ENCODE measurements at regions not wholly inside any gene's neighbourhood (a gene's known extent, or its start where the extent isn't known, plus 50 kb on each side); places are given as distances from the start of the nearest gene placed in this dataset.
"Not testable (repeated sequence)": the region's sequence is repeated elsewhere in the genome, so short reads cannot be mapped to it uniquely, and the experiment has no call there.

GRCh38 chr1:159641221-159641620, 53.6 kb downstream of the APCS start:
- no peak overlapping the region for H3K27ac Mint-ChIP-seq
- H3K4me1 Mint-ChIP-seq = peaks cover under 1% of the 10 kb centered on the region
- H3K4me3 Mint-ChIP-seq = no peak overlapping the region
- H3K36me3 Mint-ChIP-seq = no peaks in the 10 kb centered on the region
- H3K27me3 Mint-ChIP-seq = peaks cover 37% of the 10 kb centered on the region
- peaks cover 10% of the 10 kb centered on the region for H3K9me3 Mint-ChIP-seq
- no peak for ATAC-seq

DNA sequence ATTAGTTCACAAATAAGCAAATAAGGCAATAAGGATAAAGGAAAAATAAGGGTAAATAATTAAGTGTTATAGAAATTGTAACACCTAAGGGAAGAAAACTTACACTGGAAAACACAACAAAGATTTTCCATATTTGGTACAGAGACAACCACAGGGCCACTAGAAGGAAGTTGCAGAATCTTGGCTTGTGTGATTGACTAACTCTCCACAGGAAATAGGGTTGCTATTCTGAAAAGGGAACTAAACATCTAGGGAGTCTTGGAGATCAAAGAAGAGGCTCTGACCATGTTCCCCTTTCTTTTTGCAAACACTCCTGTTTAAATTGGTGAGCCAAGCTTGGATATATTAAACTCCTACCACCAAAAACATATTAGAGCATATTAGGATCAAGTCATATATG, 59.1 kb downstream of the APCS start:
- Mint-ChIP-seq H3K27ac (no peak overlapping the region), H3K4me3 (no peak overlapping the region)
- ATAC-seq = no peak

DNA sequence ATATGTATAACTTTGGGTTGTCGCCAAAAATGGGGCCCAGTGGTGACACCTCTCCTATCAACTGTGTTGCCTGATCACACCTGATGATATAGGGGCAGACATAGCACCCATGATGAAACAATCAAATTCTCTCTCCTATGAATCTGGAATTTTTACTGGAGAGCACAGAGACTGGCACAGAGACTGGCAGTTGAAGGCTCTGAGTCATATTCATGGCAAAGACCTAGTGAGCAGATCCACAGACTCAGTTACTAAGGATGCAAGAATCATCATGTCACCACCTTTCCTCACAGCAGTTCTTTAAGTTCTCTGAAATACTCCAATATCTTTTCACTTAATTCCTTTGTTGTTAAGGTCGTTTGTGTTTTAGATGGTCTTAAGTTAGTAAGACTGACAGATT, 60.0 kb downstream of the APCS start:
- Mint-ChIP-seq H3K27me3 (peaks cover 42% of the 10 kb centered on the region), H3K4me1 (peaks cover 9% of the 10 kb centered on the region), H3K27ac (no peak overlapping the region), H3K9me3 (peaks cover 10% of the 10 kb centered on the region), H3K36me3 (no peaks in the 10 kb centered on the region), H3K4me3 (no peak overlapping the region)
- ATAC-seq = no peak

More for the DNA sequence above, 59.1 kb downstream of the APCS start:
- no peaks in the 10 kb centered on the region for H3K36me3 Mint-ChIP-seq
- H3K9me3 Mint-ChIP-seq = peaks cover 10% of the 10 kb centered on the region
- H3K4me1 Mint-ChIP-seq = peaks cover 9% of the 10 kb centered on the region
- peaks cover 51% of the 10 kb centered on the region for H3K27me3 Mint-ChIP-seq

DNA sequence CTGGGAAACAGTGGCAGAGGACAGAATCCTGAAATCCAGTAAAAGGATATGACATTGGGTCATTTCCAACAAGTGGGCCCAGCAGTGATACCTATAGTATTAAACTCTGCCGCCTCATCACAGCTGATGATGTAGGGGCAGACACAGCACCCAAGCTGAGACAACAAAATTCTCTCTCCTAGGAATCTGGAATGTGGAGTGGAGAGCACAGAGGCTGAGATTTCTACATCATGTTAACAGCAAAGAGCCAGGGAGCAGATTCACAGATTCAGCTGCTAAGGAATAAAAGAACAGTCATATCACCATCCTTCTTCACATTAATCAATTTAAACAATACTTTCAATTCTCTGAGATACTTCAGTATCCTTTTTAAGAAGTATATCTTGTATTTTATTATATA, 61.9 kb downstream of the CRP start:
- ATAC-seq = no peak
- Mint-ChIP-seq H3K27me3 (peaks cover 20% of the 10 kb centered on the region), H3K9me3 (no peaks in the 10 kb centered on the region), H3K36me3 (no peaks in the 10 kb centered on the region), H3K4me1 (no peaks in the 10 kb centered on the region), H3K27ac (no peak overlapping the region), H3K4me3 (no peak overlapping the region)

- Mint-ChIP-seq H3K4me3 (no peak overlapping the region), H3K36me3 (no peaks in the 10 kb centered on the region)
- ATAC-seq = no peak
These were observed 61.2 kb downstream of the CRP start for GRCh38 chr1:159653201-159653600.

GRCh38 chr1:159657477-159657876, 56.9 kb downstream of the CRP start:
- H3K4me1 Mint-ChIP-seq, ATAC-seq, H3K4me3 Mint-ChIP-seq, H3K36me3 Mint-ChIP-seq, H3K27ac Mint-ChIP-seq: not testable (repeated sequence)
- Mint-ChIP-seq H3K9me3 (peaks cover 17% of the 10 kb centered on the region), H3K27me3 (peaks cover 20% of the 10 kb centered on the region)

More at GRCh38 chr1:159653201-159653600, 61.2 kb downstream of the CRP start:
- Mint-ChIP-seq H3K9me3 (no peaks in the 10 kb centered on the region), H3K27ac (no peak overlapping the region), H3K27me3 (peaks cover 20% of the 10 kb centered on the region), H3K4me1 (no peaks in the 10 kb centered on the region)

Measured in stimulated activated memory B cell treated with anti-CD40 and anti-IgM and Interleukin-4, amounts not matched to agents 10 μg/mL and 1 μg/mL and 100 μg/mL, for 72 hours (primary cell).